Transverse colon (tissue), 4 donors: ENCODE measurements at regions not wholly inside any gene's neighbourhood (a gene's known extent, or its start where the extent isn't known, plus 50 kb on each side); places are given as distances from the start of the nearest gene placed in this dataset.

Experiments used
- DNase-seq: peaks from one replicate; pipeline ENCODE4 v3.0.0-alpha.2; 2019
- H3K27ac ChIP-seq, 4 donors: fragments of 200-600 bp; sonication (generic); 2 replicates each; pipeline ENCODE4 v1.5.1; 2016 to 2018; ENCODE audit warnings: inconsistent platforms in 4 of 4
- H3K27me3 ChIP-seq: fragments of 200-600 bp; sonication (generic); 2 replicates; pipeline ENCODE4 v1.5.1; 2017; ENCODE audit warnings: inconsistent platforms
- H3K36me3 ChIP-seq, 4 donors: fragments of 200-600 bp; sonication (generic); 2 replicates each; pipeline ENCODE4 v1.5.1; 2017 to 2019; ENCODE audit warnings: inconsistent platforms in 4 of 4
- H3K4me1 ChIP-seq, 4 donors: fragments of 200-600 bp; sonication (generic); 2 replicates each; pipeline ENCODE4 v1.5.1; 2017 to 2020; ENCODE audit warnings: inconsistent platforms in 4 of 4
- H3K4me3 ChIP-seq, 4 donors: fragments of 200-600 bp; sonication (generic); 1 replicate in 1 of 4; 2 replicates in 3 of 4; pipeline versions ENCODE4 v1.5.1 to v1.6.1; 2017 to 2019; ENCODE audit warnings: inconsistent platforms in 4 of 4
- H3K9me3 ChIP-seq, 2 donors: fragments of 200-600 bp; sonication (generic); 2 replicates each; pipeline ENCODE4 v1.5.1; 2017 to 2019; ENCODE audit warnings: inconsistent platforms in 2 of 2
- CTCF ChIP-seq, 5 experiments: fragments of 200-600 bp in 3 of 5; fragments of 450-650 bp in 2 of 5; sonication (generic) in 3 of 5; IDR thresholded peaks; 1 replicate in 2 of 5; 2 replicates in 3 of 5; pipeline ENCODE4 v1.5.1; 2016 to 2017; ENCODE audit warnings: antibody characterized with exemption in 5 of 5, inconsistent platforms in 3 of 5, mild to moderate bottlenecking in 2 of 5, moderate library complexity in 1 of 5
- EP300 ChIP-seq: sonication (generic); formaldehyde crosslinking; IDR thresholded peaks from one replicate; pipeline ENCODE4 v1.6.1; 2017; ENCODE audit warnings: antibody characterized with exemption, low read depth
- POLR2A ChIP-seq: fragments of 450-650 bp; IDR thresholded peaks from one replicate; pipeline ENCODE4 v1.6.1; 2016; ENCODE audit warnings: antibody characterized with exemption, mild to moderate bottlenecking, moderate library complexity
- POLR2AphosphoS5 ChIP-seq, 3 donors: sonication (generic); formaldehyde crosslinking; IDR thresholded peaks; one replicate each; pipeline ENCODE4 v1.6.1; 2016; ENCODE audit warnings: antibody characterized with exemption in 3 of 3
- WGBS, 2 donors: methylation state at CpG; one replicate each; pipeline ENCODE4 v1.1.5; 2018; ENCODE audit warnings: low coverage in 1 of 2; 5-methylcytosine and 5-hydroxymethylcytosine counted together
- in situ Hi-C, 4 donors: fragments of 200-750 bp; cut with MboI; loops; one replicate each; pipeline versions ENCODE4 v1.15.0 to v1.15.1; 2017; ENCODE audit warnings: low sequenced_read_pairs in 3 of 4, low pct_ligation_motif_present in 1 of 4, low pct_unique_long_range_greater_than_20kb in 1 of 4
- intact Hi-C: fragments of 100-400 bp; cut with DNase I; formaldehyde crosslinking; loops from one replicate; pipeline ENCODE4 v1.15.1; 2023; ENCODE audit warnings: low total_unique reads

GRCh38 chr4:152172146-152172545 is 363.7 kb downstream of the FBXW7 start:
- Histone ChIP-seq H3K4me1 (no peaks in the 10 kb centered on the region), H3K27me3 (no peaks in the 10 kb centered on the region), H3K36me3 (no peaks in the 10 kb centered on the region), H3K9me3 (no peaks in the 10 kb centered on the region), H3K27ac (no peak overlapping the region), H3K4me3 (no peak overlapping the region)
- intact Hi-C loops (no loop called here), in situ Hi-C loops (no loop called here)
- DNase-seq, result no peak
- TF ChIP-seq POLR2A, result no peak
- no peak for TF ChIP-seq CTCF (IDR thresholded peaks at IDR 0.05)
- TF ChIP-seq POLR2AphosphoS5 (IDR thresholded peaks at IDR 0.05), result no peak
- 73 to 93% methylated on average over 6 of the region's 6 CpGs for WGBS, 2 donors

DNA sequence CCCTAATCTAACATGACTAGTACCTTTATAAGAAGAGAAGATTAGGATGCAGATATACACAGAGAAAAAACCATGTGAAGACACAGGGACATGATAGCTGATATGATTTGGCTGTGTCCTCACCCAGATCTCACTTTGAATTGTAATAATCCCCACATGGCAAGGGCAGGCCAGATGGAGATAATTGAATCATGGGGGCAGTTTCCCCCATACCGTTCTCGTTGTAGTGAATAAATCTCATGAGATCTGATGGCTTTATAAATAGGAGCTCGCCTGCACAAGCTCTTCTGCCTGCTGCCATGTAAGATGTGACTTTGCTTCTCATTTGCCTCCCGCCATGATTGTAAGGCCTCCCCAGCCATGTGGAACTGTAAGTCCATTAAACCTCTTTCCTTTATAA is 364.3 kb downstream of the FBXW7 start:
- WGBS, 2 donors, result 72 to 86% methylated on average over 2 to 4 of the region's 4 CpGs
- intact Hi-C loops, result no loop called here
- in situ Hi-C loops, result no loop called here
- H3K4me1 ChIP-seq, result no peaks in the 10 kb centered on the region
- no peak overlapping the region for H3K27ac ChIP-seq
- no peak overlapping the region for H3K4me3 ChIP-seq
- no peaks in the 10 kb centered on the region for H3K9me3 ChIP-seq
- TF ChIP-seq POLR2A, result no peak
- no peak for DNase-seq
- no peaks in the 10 kb centered on the region for H3K27me3 ChIP-seq
- H3K36me3 ChIP-seq, result no peaks in the 10 kb centered on the region

DNA sequence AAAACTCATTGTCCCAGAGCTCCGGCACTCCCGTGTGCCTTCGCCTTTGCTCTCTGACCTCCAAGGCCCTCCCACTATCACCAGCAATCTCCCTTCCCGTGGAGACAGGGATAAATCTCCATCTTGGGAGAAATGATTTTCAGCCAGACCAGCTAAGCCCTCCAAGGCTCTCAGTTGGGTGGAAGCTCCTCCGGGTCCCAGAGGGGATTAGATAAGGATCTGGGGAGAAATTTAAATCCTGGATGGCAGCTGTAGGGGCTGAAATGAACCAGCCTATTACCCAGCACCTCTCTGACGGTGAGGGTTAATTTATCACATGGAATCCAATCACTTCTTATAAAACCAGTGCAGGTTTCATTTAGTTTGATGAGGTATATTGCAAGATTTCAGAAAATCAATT is 366.2 kb downstream of the FBXW7 start:
- H3K27me3 ChIP-seq, result no peaks in the 10 kb centered on the region
- H3K4me3 ChIP-seq, result no peak overlapping the region
- TF ChIP-seq POLR2AphosphoS5 (IDR thresholded peaks at IDR 0.05) (no peak), CTCF (IDR thresholded peaks at IDR 0.05) (no peak), POLR2A (no peak), EP300 (no peak)
- no peaks in the 10 kb centered on the region for H3K4me1 ChIP-seq
- no peak for DNase-seq
- H3K36me3 ChIP-seq, result no peaks in the 10 kb centered on the region
- 40 to 48% methylated on average over 1 to 6 of the region's 6 CpGs for WGBS, 2 donors
- no peak overlapping the region for H3K27ac ChIP-seq
- in situ Hi-C loops, result no loop called here
- H3K9me3 ChIP-seq, result no peaks in the 10 kb centered on the region
- intact Hi-C loops, result no loop called here

GRCh38 chr4:152168987-152169616 is 366.8 kb downstream of the FBXW7 start:
- no peak overlapping the region for H3K27ac ChIP-seq
- no peaks in the 10 kb centered on the region for H3K4me1 ChIP-seq
- intact Hi-C loops (no loop called here), in situ Hi-C loops (no loop called here)
- H3K4me3 ChIP-seq, result no peak overlapping the region
- H3K36me3 ChIP-seq, result no peaks in the 10 kb centered on the region
- no peak for TF ChIP-seq POLR2AphosphoS5 (IDR thresholded peaks at IDR 0.05)
- no peak for TF ChIP-seq CTCF (IDR thresholded peaks at IDR 0.05)
- TF ChIP-seq EP300, result no peak
- no peak for TF ChIP-seq POLR2A
- H3K27me3 ChIP-seq, result no peaks in the 10 kb centered on the region
- WGBS, 2 donors, result 40 to 59% methylated on average over 2 to 5 of the region's 5 CpGs
- no peaks in the 10 kb centered on the region for H3K9me3 ChIP-seq
- DNase-seq, result no peak

DNA sequence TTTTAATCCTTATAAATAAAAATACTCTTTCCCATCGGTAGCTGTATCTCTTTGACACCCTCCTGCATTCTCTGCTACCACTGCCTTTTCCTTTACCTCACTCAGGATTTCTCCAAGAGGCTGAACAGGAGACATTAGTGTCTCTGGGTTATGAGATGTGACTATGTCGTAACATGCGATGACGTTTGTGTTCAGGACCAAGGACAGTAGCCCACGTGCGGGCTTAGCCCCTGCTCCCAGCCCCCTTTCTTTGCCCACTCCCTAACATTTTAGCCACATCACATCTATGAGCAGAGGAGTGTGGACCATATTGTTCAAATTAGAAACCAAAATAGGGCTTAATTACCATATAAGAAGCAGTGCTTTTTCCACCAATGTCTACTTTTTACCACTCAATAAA is 369.3 kb downstream of the FBXW7 start:
- intact Hi-C loops (no loop called here), in situ Hi-C loops (no loop called here)
- WGBS, 2 donors, result 43 to 59% methylated on average over 6 of the region's 6 CpGs
- H3K27me3 ChIP-seq, result no peaks in the 10 kb centered on the region
- H3K36me3 ChIP-seq, result no peaks in the 10 kb centered on the region
- DNase-seq, result no peak
- H3K27ac ChIP-seq, result no peak overlapping the region
- TF ChIP-seq POLR2A (no peak), EP300 (no peak), POLR2AphosphoS5 (IDR thresholded peaks at IDR 0.05) (no peak), CTCF (IDR thresholded peaks at IDR 0.05) (no peak)
- H3K9me3 ChIP-seq, result no peaks in the 10 kb centered on the region
- H3K4me1 ChIP-seq, result no peaks in the 10 kb centered on the region
- H3K4me3 ChIP-seq, result no peak overlapping the region
